Cardiac muscle cell (in vitro differentiated cells and primary cell): ENCODE measurements at regions not wholly inside any gene's neighbourhood (a gene's known extent, or its start where the extent isn't known, plus 50 kb on each side); places are given as distances from the start of the nearest gene placed in this dataset.

Source experiments
- DNase-seq, 2 donors: peaks; one replicate each; pipeline versions ENCODE4 v3.0.0 to v3.0.0-alpha.2; 2010 to 2017; ENCODE audit warnings: low read depth in 1 of 2, low spot score in 1 of 2
- H3K27ac ChIP-seq: fragments of 200-600 bp; sonication (generic); 2 replicates; pipeline ENCODE4 v1.5.1; 2016
- H3K27me3 ChIP-seq: fragments of 200-600 bp; sonication (generic); 2 replicates; pipeline ENCODE4 v1.6.0; 2016; ENCODE audit warnings: control low read depth
- H3K36me3 ChIP-seq: fragments of 200-600 bp; sonication (generic); 2 replicates; pipeline ENCODE4 v1.5.1; 2016; ENCODE audit warnings: control low read depth
- H3K4me1 ChIP-seq: fragments of 200-600 bp; sonication (generic); 2 replicates; pipeline ENCODE4 v1.8.1; 2017; ENCODE audit warnings: low read depth, mild to moderate bottlenecking, mixed run types
- H3K4me3 ChIP-seq: fragments of 200-600 bp; sonication (generic); 2 replicates; pipeline ENCODE4 v1.5.1; 2016; ENCODE audit warnings: mild to moderate bottlenecking
- H3K9me3 ChIP-seq: fragments of 200-600 bp; sonication (generic); 2 replicates; pipeline ENCODE4 v1.5.1; 2017; ENCODE audit warnings: low read depth, mild to moderate bottlenecking, control low read depth
- CTCF ChIP-seq: IDR thresholded peaks from 2 replicates; pipeline ENCODE4 v1.5.1; 2012; ENCODE audit warnings: low read depth, mild to moderate bottlenecking, low read length

- no peak for TF ChIP-seq CTCF
- no peak overlapping the region for H3K4me3 ChIP-seq
- H3K36me3 ChIP-seq, result no peaks in the 10 kb centered on the region
- H3K9me3 ChIP-seq, result no peaks in the 10 kb centered on the region
- no peaks in the 10 kb centered on the region for H3K27me3 ChIP-seq
- no peak for DNase-seq
- H3K4me1 ChIP-seq, result no peaks in the 10 kb centered on the region
- H3K27ac ChIP-seq, result no peak overlapping the region
These were observed 124.7 kb upstream of the CTBP2 start for GRCh38 chr10:125284875-125285597.

- Histone ChIP-seq H3K4me3 (no peak overlapping the region), H3K9me3 (no peaks in the 10 kb centered on the region), H3K27me3 (no peaks in the 10 kb centered on the region), H3K4me1 (no peaks in the 10 kb centered on the region), H3K27ac (no peak overlapping the region), H3K36me3 (no peaks in the 10 kb centered on the region)
- DNase-seq, result no peak
- no peak for TF ChIP-seq CTCF
These were observed 123.7 kb upstream of the CTBP2 start for GRCh38 chr10:125283836-125284614.

- no peak for TF ChIP-seq CTCF
- Histone ChIP-seq H3K27me3 (no peaks in the 10 kb centered on the region), H3K4me3 (no peak overlapping the region), H3K27ac (no peak overlapping the region), H3K9me3 (no peaks in the 10 kb centered on the region), H3K4me1 (no peaks in the 10 kb centered on the region), H3K36me3 (no peaks in the 10 kb centered on the region)
- no peak for DNase-seq
These were observed 123.0 kb upstream of the CTBP2 start for GRCh38 chr10:125283191-125283835.

- no peak overlapping the region for H3K4me3 ChIP-seq
- H3K27me3 ChIP-seq, result no peaks in the 10 kb centered on the region
- no peaks in the 10 kb centered on the region for H3K36me3 ChIP-seq
- no peak overlapping the region for H3K27ac ChIP-seq
- DNase-seq, result no peak
- H3K4me1 ChIP-seq, result no peaks in the 10 kb centered on the region
- H3K9me3 ChIP-seq, result no peaks in the 10 kb centered on the region
- TF ChIP-seq CTCF, result no peak
These were observed 120.7 kb upstream of the CTBP2 start for GRCh38 chr10:125281091-125281490.

GRCh38 chr10:125276133-125276532 is 115.8 kb upstream of the CTBP2 start:
- Histone ChIP-seq H3K4me1 (no peaks in the 10 kb centered on the region), H3K9me3 (no peaks in the 10 kb centered on the region), H3K36me3 (no peaks in the 10 kb centered on the region), H3K4me3 (no peak overlapping the region), H3K27me3 (no peaks in the 10 kb centered on the region), H3K27ac (no peak overlapping the region)
- no peak for DNase-seq
- no peak for TF ChIP-seq CTCF
